GM23338 (cell line): ENCODE measurements at regions not wholly inside any gene's neighbourhood (a gene's known extent, or its start where the extent isn't known, plus 50 kb on each side); places are given as distances from the start of the nearest gene placed in this dataset.

ENCODE experiments used
- CTCF ChIP-seq, 2 experiments: fragments of 200-600 bp in 1 of 2; sonication (generic) in 1 of 2; conservative IDR thresholded peaks; 2 replicates each; pipeline versions ENCODE4 v1.5.1 to v1.6.1; 2016 to 2017; ENCODE audit warnings: antibody characterized with exemption in 2 of 2, low read depth in 2 of 2, mild to moderate bottlenecking in 2 of 2, moderate library complexity in 1 of 2
- ZNF114 ChIP-seq: fragments of 250-450 bp; sonication (Bioruptor Pico); IDR thresholded peaks from 2 replicates; pipeline ENCODE4 v1.5.0; 2020; ENCODE audit warnings: mild to moderate bottlenecking, moderate library complexity

- TF ChIP-seq ZNF114 (no peak), CTCF (conservative IDR thresholded peaks at IDR 0.05; ENCODE audit: low read depth in 2 of 2) (no peak)
These were observed 108.2 kb upstream of the MKLN1 start for GRCh38 chr7:131219312-131220041.
